ENCODE measurements at regions not wholly inside any gene's neighbourhood (a gene's known extent, or its start where the extent isn't known, plus 50 kb on each side); places are given as distances from the start of the nearest gene placed in this dataset.
"Not testable (repeated sequence)": the region's sequence is repeated elsewhere in the genome, so short reads cannot be mapped to it uniquely, and the experiment has no call there.

- Mint-ChIP-seq H3K4me1 (ENCODE audit: low read depth) (no peaks in the 10 kb centered on the region), H3K4me3 (no peak overlapping the region), H3K27ac (no peak overlapping the region), H3K9me3 (peaks cover 14% of the 10 kb centered on the region), H3K36me3 (ENCODE audit: low read depth) (peaks cover 5% of the 10 kb centered on the region), H3K27me3 (peaks cover 52% of the 10 kb centered on the region)
- CTCF ChIA-PET: no interaction called here
- no peak overlapping the region for H3K27ac ChIP-seq (ENCODE audit: low read depth in 1 of 2, low read length in 2 of 2)
- no peaks in the 10 kb centered on the region for H3K36me3 ChIP-seq (ENCODE audit: insufficient read depth, low read length)
- ATAC-seq (ENCODE audit: poor library complexity) (no peak), DNase-seq (no peak)
- H3K9me3 ChIP-seq (ENCODE audit: control insufficient read depth in 1 of 2, insufficient read depth in 1 of 2, low read length in 2 of 2): peaks cover 17 to 18% of the 10 kb centered on the region in 2 experiments
- H3K27me3 ChIP-seq (ENCODE audit: control insufficient read depth in 1 of 2, insufficient read depth in 2 of 2, low read length in 2 of 2): peaks cover 4 to 5% of the 10 kb centered on the region in 2 experiments
- no peaks in the 10 kb centered on the region for H3K4me1 ChIP-seq (ENCODE audit: insufficient read depth, low read length)
- no peak for TF ChIP-seq CTCF (IDR thresholded peaks at IDR 0.05)
- no peak overlapping the region for H3K4me3 ChIP-seq (ENCODE audit: low read length)
- POLR2A ChIA-PET: no interaction called here
- intact Hi-C loops (cut with DNase I, micrococcal nuclease): no loop called here
Observed at GRCh38 chr17:31623990-31624389, 232.5 kb downstream of the RAB11FIP4 start.

- peaks cover 14% of the 10 kb centered on the region for H3K9me3 Mint-ChIP-seq
- Histone ChIP-seq H3K4me1 (ENCODE audit: insufficient read depth, low read length) (no peaks in the 10 kb centered on the region), H3K36me3 (ENCODE audit: insufficient read depth, low read length) (no peaks in the 10 kb centered on the region), H3K9me3 (ENCODE audit: control insufficient read depth in 1 of 2, insufficient read depth in 1 of 2, low read length in 2 of 2) (peaks cover 17 to 18% of the 10 kb centered on the region in 2 experiments), H3K4me3 (ENCODE audit: low read length) (no peak overlapping the region), H3K27ac (ENCODE audit: low read depth in 1 of 2, low read length in 2 of 2) (no peak overlapping the region), H3K27me3 (ENCODE audit: control insufficient read depth in 1 of 2, insufficient read depth in 2 of 2, low read length in 2 of 2) (peaks cover 2 to 5% of the 10 kb centered on the region in 2 experiments)
- H3K27me3 Mint-ChIP-seq: peaks cover 42% of the 10 kb centered on the region
- ChIA-PET CTCF (no interaction called here), POLR2A (no interaction called here)
- H3K4me3 Mint-ChIP-seq: no peak overlapping the region
- H3K4me1 Mint-ChIP-seq (ENCODE audit: low read depth): no peaks in the 10 kb centered on the region
- intact Hi-C loops (cut with DNase I, micrococcal nuclease): no loop called here
- no peak overlapping the region for H3K27ac Mint-ChIP-seq
- TF ChIP-seq CTCF (IDR thresholded peaks at IDR 0.05): no peak
- H3K36me3 Mint-ChIP-seq (ENCODE audit: low read depth): peaks cover 5% of the 10 kb centered on the region
- no peak for DNase-seq
- ATAC-seq (ENCODE audit: poor library complexity): no peak
Observed at GRCh38 chr17:31622500-31622899, 231.0 kb downstream of the RAB11FIP4 start.

GRCh38 chr17:31621566-31621965 is 230.1 kb downstream of the RAB11FIP4 start:
- intact Hi-C loops (cut with DNase I, micrococcal nuclease): no loop called here
- H3K9me3 Mint-ChIP-seq: peaks cover 14% of the 10 kb centered on the region
- Histone ChIP-seq H3K9me3 (ENCODE audit: control insufficient read depth in 1 of 2, insufficient read depth in 1 of 2, low read length in 2 of 2) (peaks cover 17 to 18% of the 10 kb centered on the region in 2 experiments), H3K27me3 (ENCODE audit: control insufficient read depth in 1 of 2, insufficient read depth in 2 of 2, low read length in 2 of 2) (peaks cover 0 to 5% of the 10 kb centered on the region in 2 experiments), H3K36me3 (ENCODE audit: insufficient read depth, low read length) (no peaks in the 10 kb centered on the region), H3K4me1 (ENCODE audit: insufficient read depth, low read length) (no peaks in the 10 kb centered on the region), H3K27ac (ENCODE audit: low read depth in 1 of 2, low read length in 2 of 2) (no peak overlapping the region), H3K4me3 (ENCODE audit: low read length) (no peak overlapping the region)
- DNase-seq: no peak
- peaks cover 5% of the 10 kb centered on the region for H3K36me3 Mint-ChIP-seq (ENCODE audit: low read depth)
- H3K27ac Mint-ChIP-seq: no peak overlapping the region
- ChIA-PET CTCF (no interaction called here), POLR2A (no interaction called here)
- H3K4me3 Mint-ChIP-seq: no peak overlapping the region
- no peaks in the 10 kb centered on the region for H3K4me1 Mint-ChIP-seq (ENCODE audit: low read depth)
- ATAC-seq (ENCODE audit: poor library complexity): no peak
- peaks cover 35% of the 10 kb centered on the region for H3K27me3 Mint-ChIP-seq
- no peak for TF ChIP-seq CTCF (IDR thresholded peaks at IDR 0.05)

- DNase-seq; H3K27ac ChIP-seq (ENCODE audit: low read depth in 1 of 2, low read length in 2 of 2); H3K4me1 ChIP-seq (ENCODE audit: insufficient read depth, low read length); H3K9me3 ChIP-seq (ENCODE audit: control insufficient read depth in 1 of 2, insufficient read depth in 1 of 2, low read length in 2 of 2); H3K4me3 ChIP-seq (ENCODE audit: low read length); H3K9me3 Mint-ChIP-seq; POLR2A ChIA-PET; H3K27me3 ChIP-seq (ENCODE audit: control insufficient read depth in 1 of 2, insufficient read depth in 2 of 2, low read length in 2 of 2); ATAC-seq (ENCODE audit: poor library complexity); H3K27ac Mint-ChIP-seq; intact Hi-C loops (cut with DNase I, micrococcal nuclease); H3K4me1 Mint-ChIP-seq (ENCODE audit: low read depth); H3K4me3 Mint-ChIP-seq; CTCF ChIA-PET; H3K27me3 Mint-ChIP-seq; H3K36me3 Mint-ChIP-seq (ENCODE audit: low read depth); H3K36me3 ChIP-seq (ENCODE audit: insufficient read depth, low read length): not testable (repeated sequence)
Observed at GRCh38 chr17:31611053-31611452, 219.6 kb downstream of the RAB11FIP4 start.

All from CD4-positive, alpha-beta T cell (primary cell).